GM12872 (cell line): ENCODE measurements at regions not wholly inside any gene's neighbourhood (a gene's known extent, or its start where the extent isn't known, plus 50 kb on each side); places are given as distances from the start of the nearest gene placed in this dataset.

Source experiments
- CTCF ChIP-seq: IDR thresholded peaks from 3 replicates; pipeline ENCODE4 v1.5.1; 2011; ENCODE audit warnings: low read depth, mild to moderate bottlenecking, low read length, moderate library complexity; ENCODE audit not compliant: insufficient read depth

GRCh38 chr13:74825152-74825937, 656.6 kb downstream of the TBC1D4 start:
- TF ChIP-seq CTCF, result no peak

GRCh38 chr13:74820809-74821208, 661.2 kb downstream of the TBC1D4 start:
- no peak for TF ChIP-seq CTCF

- no peak for TF ChIP-seq CTCF
Observed at GRCh38 chr13:74819549-74819948, 662.4 kb downstream of the TBC1D4 start.

- TF ChIP-seq CTCF, result no peak
Observed at GRCh38 chr13:74816737-74817136, 665.2 kb downstream of the TBC1D4 start.

- TF ChIP-seq CTCF, result no peak
Observed at GRCh38 chr13:74796157-74796556, 662.0 kb upstream of the KLF12 start.

- no peak for TF ChIP-seq CTCF
Observed at GRCh38 chr13:74795526-74795925, 661.3 kb upstream of the KLF12 start.

GRCh38 chr13:74794582-74794981, 660.4 kb upstream of the KLF12 start:
- TF ChIP-seq CTCF, result no peak
